ENCODE measurements at regions not wholly inside any gene's neighbourhood (a gene's known extent, or its start where the extent isn't known, plus 50 kb on each side); places are given as distances from the start of the nearest gene placed in this dataset.
A peak's percentile ranks its signal among the peaks of the same experiment; 100 is the strongest.

DNA sequence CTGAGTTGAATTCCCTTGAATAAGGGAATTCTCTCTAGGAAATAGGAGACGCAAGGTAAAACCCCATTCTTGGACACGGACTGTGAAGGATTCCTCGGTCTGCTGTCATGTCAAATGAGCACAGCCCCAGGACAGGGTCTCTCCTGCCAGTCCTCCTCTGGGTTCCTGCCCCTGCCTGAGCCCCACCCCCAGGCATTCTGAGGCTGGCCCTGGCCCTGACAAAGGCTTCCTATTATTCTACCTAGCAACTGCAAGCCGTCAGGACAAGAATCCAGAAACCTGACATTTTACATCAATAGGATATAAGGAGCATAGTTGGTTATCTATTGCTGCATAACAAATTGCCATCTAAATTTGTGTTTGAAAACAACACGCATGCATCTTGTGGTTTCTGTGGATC lies 253.3 kb upstream of the AGAP1 start:
- DNase-seq (ENCODE audit: low read depth in 2 of 2) = no peak
- H3K4me3 ChIP-seq (replicated peaks in 1 of 2; ENCODE audit: low read depth in 2 of 2, low read length in 2 of 2) = no peak overlapping the region
- TF ChIP-seq, protein P1, sequence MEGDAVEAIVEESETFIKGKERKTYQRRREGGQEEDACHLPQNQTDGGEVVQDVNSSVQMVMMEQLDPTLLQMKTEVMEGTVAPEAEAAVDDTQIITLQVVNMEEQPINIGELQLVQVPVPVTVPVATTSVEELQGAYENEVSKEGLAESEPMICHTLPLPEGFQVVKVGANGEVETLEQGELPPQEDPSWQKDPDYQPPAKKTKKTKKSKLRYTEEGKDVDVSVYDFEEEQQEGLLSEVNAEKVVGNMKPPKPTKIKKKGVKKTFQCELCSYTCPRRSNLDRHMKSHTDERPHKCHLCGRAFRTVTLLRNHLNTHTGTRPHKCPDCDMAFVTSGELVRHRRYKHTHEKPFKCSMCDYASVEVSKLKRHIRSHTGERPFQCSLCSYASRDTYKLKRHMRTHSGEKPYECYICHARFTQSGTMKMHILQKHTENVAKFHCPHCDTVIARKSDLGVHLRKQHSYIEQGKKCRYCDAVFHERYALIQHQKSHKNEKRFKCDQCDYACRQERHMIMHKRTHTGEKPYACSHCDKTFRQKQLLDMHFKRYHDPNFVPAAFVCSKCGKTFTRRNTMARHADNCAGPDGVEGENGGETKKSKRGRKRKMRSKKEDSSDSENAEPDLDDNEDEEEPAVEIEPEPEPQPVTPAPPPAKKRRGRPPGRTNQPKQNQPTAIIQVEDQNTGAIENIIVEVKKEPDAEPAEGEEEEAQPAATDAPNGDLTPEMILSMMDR (IDR thresholded peaks at IDR 0.05; ENCODE audit: low read depth, low read length) = no peak

DNA sequence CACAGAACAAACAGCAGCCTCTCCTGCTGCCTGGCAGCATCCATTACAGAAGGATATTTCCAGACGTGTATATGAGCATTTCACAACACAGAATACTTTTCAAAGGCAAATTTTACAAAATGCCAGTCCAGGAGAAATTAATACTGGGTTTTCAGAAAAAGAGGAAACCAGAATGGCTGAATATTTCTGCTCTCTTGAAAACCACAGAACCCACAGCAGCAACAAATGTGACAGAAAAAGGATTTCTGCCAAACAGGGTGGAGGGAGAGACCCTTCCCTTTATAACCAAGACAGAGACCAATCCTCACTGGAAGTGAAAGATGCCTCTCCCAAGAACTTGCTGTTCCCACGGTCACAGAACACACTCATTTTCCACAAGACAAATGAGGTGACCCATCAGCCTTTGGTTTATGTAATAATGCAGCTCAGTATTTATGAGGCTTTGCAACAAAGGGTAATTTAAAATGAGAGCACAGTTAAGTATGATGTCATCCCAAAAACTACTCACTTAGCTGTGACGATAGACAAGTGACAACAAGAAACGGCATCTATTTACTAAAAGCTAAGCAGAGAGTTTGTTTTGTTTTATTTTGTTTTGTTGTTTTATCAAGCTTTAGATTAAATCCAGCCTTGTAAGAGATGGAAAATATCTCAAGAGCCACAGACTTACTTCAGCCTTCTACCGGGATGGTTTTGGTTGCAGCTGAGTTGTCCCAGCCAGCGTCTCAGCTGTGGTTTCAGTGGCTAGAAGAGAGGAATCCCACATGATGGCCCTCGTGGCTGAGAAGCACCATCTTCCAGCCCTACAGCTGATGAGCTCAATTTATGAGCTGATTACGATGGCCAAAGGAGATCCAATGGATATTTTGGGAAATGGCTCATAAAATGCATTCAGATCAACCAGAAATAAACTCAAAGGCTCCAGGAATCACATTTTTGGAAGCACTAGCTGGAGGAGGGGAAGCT lies 249.3 kb upstream of the AGAP1 start:
- H3K4me3 ChIP-seq (replicated peaks in 1 of 2; ENCODE audit: low read depth in 2 of 2, low read length in 2 of 2) = no peak overlapping the region
- TF ChIP-seq, protein P1 (IDR thresholded peaks at IDR 0.05; ENCODE audit: low read depth, low read length) = no peak
- DNase-seq (ENCODE audit: low read depth in 2 of 2) = peak in 1 of 2 donors; percentile 12

DNA sequence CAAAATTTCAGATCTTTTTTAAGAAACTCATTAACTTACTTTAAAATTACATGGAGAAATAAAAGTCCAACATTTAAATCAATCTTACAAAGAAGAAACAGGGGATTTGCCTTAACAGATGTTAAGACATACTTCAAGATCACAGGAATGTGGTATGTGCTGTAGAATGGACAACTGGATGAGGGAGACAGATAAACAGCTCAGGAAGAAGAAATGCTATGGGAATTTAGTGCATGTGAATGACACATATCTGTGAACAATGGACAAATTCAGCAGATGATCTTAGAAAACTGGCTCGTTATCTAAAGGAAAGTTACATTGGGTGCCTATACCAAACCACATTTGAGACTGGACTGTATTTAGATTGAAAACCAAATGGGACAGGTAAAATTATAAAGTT lies 246.8 kb upstream of the AGAP1 start:
- TF ChIP-seq, protein P1 (IDR thresholded peaks at IDR 0.05; ENCODE audit: low read depth, low read length) = no peak
- no peak for DNase-seq (ENCODE audit: low read depth in 2 of 2)
- no peak overlapping the region for H3K4me3 ChIP-seq (replicated peaks in 1 of 2; ENCODE audit: low read depth in 2 of 2, low read length in 2 of 2)

DNA sequence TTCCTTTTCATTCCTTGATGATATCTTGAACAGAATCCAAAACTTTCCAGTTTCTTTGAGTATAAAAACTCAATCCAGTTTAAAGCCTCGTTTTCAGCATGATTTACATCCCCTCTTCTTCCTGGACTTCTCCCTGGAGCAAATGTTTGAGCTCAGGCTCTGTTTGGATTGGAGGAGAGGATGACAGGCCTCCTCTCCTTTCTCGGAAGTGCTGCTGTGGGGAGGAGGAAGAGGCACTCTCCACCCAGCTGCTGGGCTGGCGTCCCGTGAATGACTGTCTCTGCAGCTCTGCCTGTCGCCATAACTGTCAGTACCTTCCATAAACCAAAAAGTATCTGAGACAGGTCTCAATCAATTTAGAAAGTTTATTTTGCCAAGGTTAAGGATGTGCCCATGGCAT lies 238.2 kb upstream of the AGAP1 start:
- TF ChIP-seq, protein P1 (IDR thresholded peaks at IDR 0.05; ENCODE audit: low read depth, low read length) = no peak
- DNase-seq (ENCODE audit: low read depth in 2 of 2) = peak; percentile 34 to 53
- H3K4me3 ChIP-seq (replicated peaks in 1 of 2; ENCODE audit: low read depth in 2 of 2, low read length in 2 of 2) = no peak overlapping the region

DNA sequence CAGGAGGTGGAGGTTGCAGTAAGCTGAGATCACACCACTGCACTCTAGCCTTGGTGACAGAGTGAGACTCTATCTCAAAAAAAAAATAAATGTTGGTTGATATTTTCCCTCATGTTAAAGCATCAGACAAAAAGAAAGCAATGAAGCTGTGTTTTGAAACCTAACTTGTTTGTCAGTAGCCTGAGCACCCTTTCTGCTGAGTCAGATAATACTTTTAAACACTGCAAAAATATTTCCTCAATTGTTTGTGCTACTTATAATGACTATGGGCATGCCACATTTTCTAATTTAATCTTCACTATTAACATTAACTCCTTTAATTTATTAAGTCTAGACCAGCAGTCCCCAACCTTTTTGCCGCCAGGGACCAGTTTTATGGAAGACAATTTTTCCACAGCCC lies 236.3 kb upstream of the AGAP1 start:
- TF ChIP-seq, protein P1 (IDR thresholded peaks at IDR 0.05; ENCODE audit: low read depth, low read length) = no peak
- DNase-seq (ENCODE audit: low read depth in 2 of 2) = no peak
- H3K4me3 ChIP-seq (replicated peaks in 1 of 2; ENCODE audit: low read depth in 2 of 2, low read length in 2 of 2) = no peak overlapping the region

DNA sequence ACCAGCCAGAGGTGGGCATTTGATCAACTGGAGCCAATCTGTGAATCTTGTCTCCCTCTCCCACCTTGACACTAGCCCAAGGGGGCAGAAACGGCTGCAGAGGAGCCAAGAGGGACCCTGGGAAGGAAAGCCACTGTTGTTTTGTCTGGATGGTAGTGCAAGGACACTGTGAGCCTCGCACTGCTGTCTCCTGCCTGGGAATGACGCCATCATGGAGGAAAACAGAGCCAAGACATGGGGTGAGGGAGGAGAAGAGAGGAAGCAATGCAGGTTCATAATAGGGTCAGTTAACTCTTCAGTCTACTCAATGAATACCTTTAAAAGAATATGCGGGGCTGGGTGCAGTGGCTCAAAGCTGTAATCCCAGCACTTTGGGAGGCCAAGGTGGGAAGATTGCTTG lies 231.1 kb upstream of the AGAP1 start:
- TF ChIP-seq, protein P1 (IDR thresholded peaks at IDR 0.05; ENCODE audit: low read depth, low read length) = no peak
- no peak overlapping the region for H3K4me3 ChIP-seq (replicated peaks in 1 of 2; ENCODE audit: low read depth in 2 of 2, low read length in 2 of 2)
- no peak for DNase-seq (ENCODE audit: low read depth in 2 of 2)

All from cardiac fibroblast (primary cell).